C4-2B (cell line): ENCODE measurements at regions not wholly inside any gene's neighbourhood (a gene's known extent, or its start where the extent isn't known, plus 50 kb on each side); places are given as distances from the start of the nearest gene placed in this dataset.

ENCODE experiments used
- ZFX ChIP-seq: fragments of 450-650 bp; IDR thresholded peaks from 2 replicates; pipeline ENCODE4 v1.6.1; 2017
- TF ChIP-seq, protein P1 (sequence below): fragments of 450-650 bp; conservative IDR thresholded peaks from 2 replicates; pipeline ENCODE4 v1.5.1; 2017; ENCODE audit warnings: mild to moderate bottlenecking

DNA sequence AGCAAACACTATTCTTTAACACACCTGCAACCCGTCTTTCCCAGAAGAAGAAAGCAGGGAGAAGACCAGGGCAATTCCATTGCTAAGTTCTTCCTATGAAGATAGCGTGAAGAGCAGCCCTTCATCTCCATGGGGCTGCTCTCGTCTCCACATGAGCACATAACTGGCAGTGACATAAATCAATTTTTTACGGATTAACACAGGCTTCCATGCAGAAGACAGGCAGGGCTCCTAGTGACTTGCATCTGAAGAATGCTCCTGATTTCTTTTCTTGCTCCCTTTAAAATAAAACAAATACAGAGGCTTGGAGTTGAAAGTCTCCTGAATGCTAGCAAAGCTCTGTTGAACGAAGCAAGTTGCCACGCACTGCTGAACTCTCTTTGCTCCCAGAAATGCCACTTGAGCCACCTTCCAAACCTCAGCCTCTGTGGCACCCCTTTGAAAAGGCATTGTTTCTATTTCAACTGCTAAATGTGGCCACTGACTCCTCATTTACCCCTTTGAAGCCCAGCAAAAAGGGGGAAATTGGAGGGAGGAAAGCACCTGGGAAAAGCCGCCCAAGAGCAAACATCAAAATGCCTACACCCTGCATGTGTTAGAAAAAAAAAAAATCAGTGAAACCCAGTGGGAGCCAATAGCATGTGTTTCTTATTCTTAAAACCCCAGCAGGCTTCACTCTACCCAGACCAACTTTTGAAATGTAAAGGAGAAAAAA, 383.7 kb downstream of the IDS start:
- TF ChIP-seq, protein P1, sequence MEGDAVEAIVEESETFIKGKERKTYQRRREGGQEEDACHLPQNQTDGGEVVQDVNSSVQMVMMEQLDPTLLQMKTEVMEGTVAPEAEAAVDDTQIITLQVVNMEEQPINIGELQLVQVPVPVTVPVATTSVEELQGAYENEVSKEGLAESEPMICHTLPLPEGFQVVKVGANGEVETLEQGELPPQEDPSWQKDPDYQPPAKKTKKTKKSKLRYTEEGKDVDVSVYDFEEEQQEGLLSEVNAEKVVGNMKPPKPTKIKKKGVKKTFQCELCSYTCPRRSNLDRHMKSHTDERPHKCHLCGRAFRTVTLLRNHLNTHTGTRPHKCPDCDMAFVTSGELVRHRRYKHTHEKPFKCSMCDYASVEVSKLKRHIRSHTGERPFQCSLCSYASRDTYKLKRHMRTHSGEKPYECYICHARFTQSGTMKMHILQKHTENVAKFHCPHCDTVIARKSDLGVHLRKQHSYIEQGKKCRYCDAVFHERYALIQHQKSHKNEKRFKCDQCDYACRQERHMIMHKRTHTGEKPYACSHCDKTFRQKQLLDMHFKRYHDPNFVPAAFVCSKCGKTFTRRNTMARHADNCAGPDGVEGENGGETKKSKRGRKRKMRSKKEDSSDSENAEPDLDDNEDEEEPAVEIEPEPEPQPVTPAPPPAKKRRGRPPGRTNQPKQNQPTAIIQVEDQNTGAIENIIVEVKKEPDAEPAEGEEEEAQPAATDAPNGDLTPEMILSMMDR = no peak
- TF ChIP-seq ZFX = no peak
